ENCODE measurements at regions not wholly inside any gene's neighbourhood (a gene's known extent, or its start where the extent isn't known, plus 50 kb on each side); places are given as distances from the start of the nearest gene placed in this dataset.
A peak's percentile ranks its signal among the peaks of the same experiment; 100 is the strongest.

GRCh38 chr5:155929112-155929511, 397.9 kb upstream of the SGCD start:
- no peak for DNase-seq (ENCODE audit: extremely low spot score, insufficient read length, low read depth)
- FAIRE-seq = no peak

- no peak for FAIRE-seq
Observed at GRCh38 chr5:155934964-155935363, 392.0 kb upstream of the SGCD start.

GRCh38 chr5:155935723-155936122, 391.2 kb upstream of the SGCD start:
- FAIRE-seq = no peak
- DNase-seq (ENCODE audit: extremely low spot score, insufficient read length, low read depth) = no peak

More at GRCh38 chr5:155934964-155935363, 392.0 kb upstream of the SGCD start:
- no peak for DNase-seq (ENCODE audit: extremely low spot score, insufficient read length, low read depth)

- DNase-seq (ENCODE audit: extremely low spot score, insufficient read length, low read depth) = no peak
- FAIRE-seq = no peak
Observed at GRCh38 chr5:155936520-155937406, 390.2 kb upstream of the SGCD start.

GRCh38 chr5:155938051-155938450, 388.9 kb upstream of the SGCD start:
- DNase-seq (ENCODE audit: extremely low spot score, insufficient read length, low read depth) (no peak), FAIRE-seq (no peak)

- FAIRE-seq (no peak), DNase-seq (ENCODE audit: extremely low spot score, insufficient read length, low read depth) (no peak)
Observed at GRCh38 chr5:155941340-155941739, 385.6 kb upstream of the SGCD start.

- FAIRE-seq (peak; percentile 84), DNase-seq (ENCODE audit: extremely low spot score, insufficient read length, low read depth) (peak; percentile 2)
Observed at GRCh38 chr5:155943516-155944407, 383.2 kb upstream of the SGCD start.

GRCh38 chr5:155947394-155948062, 379.4 kb upstream of the SGCD start:
- no peak for DNase-seq (ENCODE audit: extremely low spot score, insufficient read length, low read depth)
- FAIRE-seq = no peak

GRCh38 chr5:155948576-155948975, 378.4 kb upstream of the SGCD start:
- no peak for DNase-seq (ENCODE audit: extremely low spot score, insufficient read length, low read depth)
- FAIRE-seq = no peak

GRCh38 chr5:155952486-155953089, 374.4 kb upstream of the SGCD start:
- DNase-seq (ENCODE audit: extremely low spot score, insufficient read length, low read depth) (no peak), FAIRE-seq (no peak)

- no peak for FAIRE-seq
- DNase-seq (ENCODE audit: extremely low spot score, insufficient read length, low read depth) = no peak
Observed at GRCh38 chr5:155953335-155953734, 373.6 kb upstream of the SGCD start.

- DNase-seq (ENCODE audit: extremely low spot score, insufficient read length, low read depth) (no peak), FAIRE-seq (no peak)
Observed at GRCh38 chr5:155954701-155955445, 372.1 kb upstream of the SGCD start.

- FAIRE-seq = no peak
- no peak for DNase-seq (ENCODE audit: extremely low spot score, insufficient read length, low read depth)
Observed at GRCh38 chr5:155957884-155958283, 369.1 kb upstream of the SGCD start.

GRCh38 chr5:155959082-155959481, 367.9 kb upstream of the SGCD start:
- no peak for FAIRE-seq
- DNase-seq (ENCODE audit: extremely low spot score, insufficient read length, low read depth) = no peak

GRCh38 chr5:155960177-155960576, 366.8 kb upstream of the SGCD start:
- FAIRE-seq (no peak), DNase-seq (ENCODE audit: extremely low spot score, insufficient read length, low read depth) (no peak)

GRCh38 chr5:155969537-155969936, 357.4 kb upstream of the SGCD start:
- FAIRE-seq (no peak), DNase-seq (ENCODE audit: extremely low spot score, insufficient read length, low read depth) (no peak)

- DNase-seq (ENCODE audit: extremely low spot score, insufficient read length, low read depth) (no peak), FAIRE-seq (no peak)
Observed at GRCh38 chr5:155974369-155974768, 352.6 kb upstream of the SGCD start.

- FAIRE-seq = no peak
- DNase-seq (ENCODE audit: extremely low spot score, insufficient read length, low read depth) = no peak
Observed at GRCh38 chr5:155978850-155979249, 348.1 kb upstream of the SGCD start.

GRCh38 chr5:155982354-155982753, 344.6 kb upstream of the SGCD start:
- DNase-seq (ENCODE audit: extremely low spot score, insufficient read length, low read depth) = no peak
- no peak for FAIRE-seq
